ENCODE measurements at regions not wholly inside any gene's neighbourhood (a gene's known extent, or its start where the extent isn't known, plus 50 kb on each side); places are given as distances from the start of the nearest gene placed in this dataset.

DNA sequence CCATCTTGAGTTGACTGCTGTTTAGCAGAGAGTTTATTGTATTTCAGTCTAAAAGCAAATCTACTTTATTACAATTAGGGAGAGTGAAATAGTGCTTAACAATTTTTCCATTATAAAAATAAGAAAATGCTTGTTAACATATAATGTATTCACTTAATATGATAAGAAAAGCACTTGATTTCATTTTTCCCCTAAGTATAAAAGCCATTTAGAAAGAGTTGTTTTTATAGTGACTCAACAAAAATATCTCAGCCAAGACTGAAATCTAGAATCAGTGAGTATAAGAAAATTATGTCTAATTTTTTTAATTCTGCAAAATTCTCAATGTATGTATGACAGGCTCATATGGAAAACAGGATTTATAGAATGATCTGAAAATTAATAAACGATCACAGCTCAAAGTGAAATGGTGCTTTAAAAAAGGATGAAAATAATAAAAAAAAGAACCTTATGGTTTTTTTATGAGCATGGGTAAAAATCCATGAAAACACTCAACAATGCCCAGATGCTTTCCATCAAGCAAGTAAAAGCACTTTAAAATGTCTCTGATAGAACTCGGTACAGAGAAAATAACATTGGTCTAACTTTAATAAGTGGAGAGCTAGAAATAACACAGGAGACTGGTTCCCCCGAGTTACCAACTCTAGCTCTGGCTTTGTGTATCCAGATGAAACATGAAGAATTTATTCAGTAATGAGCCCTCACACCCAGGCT, 1057.8 kb upstream of the WWC1 start:
- Histone ChIP-seq H3K27me3 (ENCODE audit: control insufficient read depth, insufficient read depth, low read length) (no peaks in the 10 kb centered on the region), H3K4me3 (ENCODE audit: low read depth, low read length) (no peak overlapping the region), H3K36me3 (ENCODE audit: control insufficient read depth, insufficient read depth, low read length) (no peaks in the 10 kb centered on the region)
- TF ChIP-seq, protein P1, sequence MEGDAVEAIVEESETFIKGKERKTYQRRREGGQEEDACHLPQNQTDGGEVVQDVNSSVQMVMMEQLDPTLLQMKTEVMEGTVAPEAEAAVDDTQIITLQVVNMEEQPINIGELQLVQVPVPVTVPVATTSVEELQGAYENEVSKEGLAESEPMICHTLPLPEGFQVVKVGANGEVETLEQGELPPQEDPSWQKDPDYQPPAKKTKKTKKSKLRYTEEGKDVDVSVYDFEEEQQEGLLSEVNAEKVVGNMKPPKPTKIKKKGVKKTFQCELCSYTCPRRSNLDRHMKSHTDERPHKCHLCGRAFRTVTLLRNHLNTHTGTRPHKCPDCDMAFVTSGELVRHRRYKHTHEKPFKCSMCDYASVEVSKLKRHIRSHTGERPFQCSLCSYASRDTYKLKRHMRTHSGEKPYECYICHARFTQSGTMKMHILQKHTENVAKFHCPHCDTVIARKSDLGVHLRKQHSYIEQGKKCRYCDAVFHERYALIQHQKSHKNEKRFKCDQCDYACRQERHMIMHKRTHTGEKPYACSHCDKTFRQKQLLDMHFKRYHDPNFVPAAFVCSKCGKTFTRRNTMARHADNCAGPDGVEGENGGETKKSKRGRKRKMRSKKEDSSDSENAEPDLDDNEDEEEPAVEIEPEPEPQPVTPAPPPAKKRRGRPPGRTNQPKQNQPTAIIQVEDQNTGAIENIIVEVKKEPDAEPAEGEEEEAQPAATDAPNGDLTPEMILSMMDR (IDR thresholded peaks at IDR 0.05; ENCODE audit: insufficient read depth, low read length, poor library complexity, severe bottlenecking) = no peak
- no peak for DNase-seq (ENCODE audit: low read depth)

DNA sequence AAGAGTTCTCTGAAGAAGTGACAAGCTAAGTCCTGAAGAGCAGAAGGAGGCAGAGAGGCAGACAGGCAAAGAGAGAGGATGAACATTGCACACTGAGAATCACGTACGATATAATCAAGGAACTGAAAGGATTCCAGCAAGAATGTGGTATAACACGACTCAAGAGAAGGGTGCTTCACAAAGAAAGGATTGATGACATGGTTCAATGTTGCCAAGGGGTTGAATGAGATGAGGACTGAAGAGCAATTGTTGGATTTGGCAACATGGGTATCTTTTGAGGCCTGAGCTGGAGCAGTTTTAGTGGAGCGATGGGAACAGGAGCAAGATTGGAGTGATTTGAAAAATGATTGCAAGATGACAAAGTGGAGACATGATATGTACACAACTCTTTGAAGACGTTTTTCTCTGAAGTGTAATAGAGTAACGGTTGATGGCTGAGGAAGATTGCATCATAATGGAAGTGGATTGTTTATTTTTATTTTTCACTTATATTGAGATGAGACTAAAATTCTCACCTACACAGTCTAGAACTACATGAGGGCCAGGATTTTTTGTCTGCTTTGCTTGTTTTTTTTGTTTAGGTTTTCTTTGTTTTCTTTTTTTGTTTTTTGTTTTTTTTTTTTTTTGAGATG, 1049.9 kb upstream of the WWC1 start:
- Histone ChIP-seq H3K4me3 (ENCODE audit: low read depth, low read length) (no peak overlapping the region), H3K27me3 (ENCODE audit: control insufficient read depth, insufficient read depth, low read length) (no peaks in the 10 kb centered on the region), H3K36me3 (ENCODE audit: control insufficient read depth, insufficient read depth, low read length) (no peaks in the 10 kb centered on the region)
- DNase-seq (ENCODE audit: low read depth) = no peak
- TF ChIP-seq, protein P1 (IDR thresholded peaks at IDR 0.05; ENCODE audit: insufficient read depth, low read length, poor library complexity, severe bottlenecking) = no peak

DNA sequence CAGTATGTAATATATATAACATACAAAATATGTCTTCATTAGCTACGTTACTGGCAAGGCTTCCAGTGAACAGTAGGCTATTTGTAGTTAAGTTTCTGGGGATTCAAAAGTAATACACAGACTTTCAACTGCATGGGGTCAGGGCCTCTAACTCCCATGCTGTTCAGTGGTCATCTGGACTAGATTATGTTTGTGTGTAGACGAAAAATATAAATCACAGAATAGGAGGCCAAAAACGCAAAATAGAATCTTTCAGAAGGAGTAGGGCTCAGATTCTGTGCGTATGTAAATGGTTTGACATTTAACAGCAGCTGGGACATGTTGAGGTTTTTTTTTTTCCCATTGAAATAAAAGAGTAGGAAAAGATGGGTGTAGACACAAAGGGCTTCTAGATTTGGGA, 1048.7 kb upstream of the WWC1 start:
- TF ChIP-seq, protein P1 (IDR thresholded peaks at IDR 0.05; ENCODE audit: insufficient read depth, low read length, poor library complexity, severe bottlenecking) = no peak
- no peaks in the 10 kb centered on the region for H3K36me3 ChIP-seq (ENCODE audit: control insufficient read depth, insufficient read depth, low read length)
- no peak for DNase-seq (ENCODE audit: low read depth)
- no peaks in the 10 kb centered on the region for H3K27me3 ChIP-seq (ENCODE audit: control insufficient read depth, insufficient read depth, low read length)
- no peak overlapping the region for H3K4me3 ChIP-seq (ENCODE audit: low read depth, low read length)

DNA sequence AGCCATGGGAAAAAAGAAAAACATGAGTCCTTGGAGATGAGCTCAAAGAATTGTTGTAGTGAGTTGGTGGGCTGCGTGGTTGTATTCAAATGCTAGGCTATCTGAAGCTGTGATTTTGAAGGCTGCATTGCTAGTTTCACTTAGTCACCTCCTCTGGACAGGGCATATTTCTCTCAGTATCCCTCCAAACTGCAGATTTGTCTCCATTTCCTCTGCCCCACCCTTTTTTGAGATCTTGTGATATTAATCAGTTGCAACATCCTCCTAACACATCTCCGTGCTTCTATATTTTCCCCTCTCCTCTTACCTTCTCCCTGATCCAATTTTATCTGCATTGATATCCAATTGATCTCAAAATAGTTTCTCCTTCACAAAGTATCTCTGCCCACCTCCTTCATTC, 1048.0 kb upstream of the WWC1 start:
- no peaks in the 10 kb centered on the region for H3K36me3 ChIP-seq (ENCODE audit: control insufficient read depth, insufficient read depth, low read length)
- no peak overlapping the region for H3K4me3 ChIP-seq (ENCODE audit: low read depth, low read length)
- DNase-seq (ENCODE audit: low read depth) = no peak
- TF ChIP-seq, protein P1 (IDR thresholded peaks at IDR 0.05; ENCODE audit: insufficient read depth, low read length, poor library complexity, severe bottlenecking) = no peak
- H3K27me3 ChIP-seq (ENCODE audit: control insufficient read depth, insufficient read depth, low read length) = no peaks in the 10 kb centered on the region

DNA sequence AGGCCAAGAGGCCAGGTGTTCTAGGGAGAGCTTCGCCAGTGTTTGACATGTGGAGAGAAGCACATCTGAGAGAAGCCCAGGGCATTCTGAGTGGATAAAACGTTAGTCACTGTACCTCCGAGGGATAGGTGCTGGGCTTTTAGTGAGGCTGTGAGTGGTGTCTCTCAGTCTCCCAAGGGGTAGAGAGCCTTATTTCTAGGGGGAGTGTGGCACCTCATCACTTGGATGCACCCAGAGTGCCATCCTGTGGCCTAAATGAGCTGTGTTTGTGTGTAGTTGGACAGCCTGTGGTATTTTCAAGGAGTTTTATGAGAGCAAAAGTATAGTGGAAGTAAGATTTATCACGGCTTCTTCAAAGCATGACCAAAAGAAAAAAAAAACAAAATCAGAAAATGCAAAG, 1046.9 kb upstream of the WWC1 start:
- H3K27me3 ChIP-seq (ENCODE audit: control insufficient read depth, insufficient read depth, low read length) = no peaks in the 10 kb centered on the region
- TF ChIP-seq, protein P1 (IDR thresholded peaks at IDR 0.05; ENCODE audit: insufficient read depth, low read length, poor library complexity, severe bottlenecking) = no peak
- H3K4me3 ChIP-seq (ENCODE audit: low read depth, low read length) = no peak overlapping the region
- DNase-seq (ENCODE audit: low read depth) = no peak
- H3K36me3 ChIP-seq (ENCODE audit: control insufficient read depth, insufficient read depth, low read length) = no peaks in the 10 kb centered on the region

DNA sequence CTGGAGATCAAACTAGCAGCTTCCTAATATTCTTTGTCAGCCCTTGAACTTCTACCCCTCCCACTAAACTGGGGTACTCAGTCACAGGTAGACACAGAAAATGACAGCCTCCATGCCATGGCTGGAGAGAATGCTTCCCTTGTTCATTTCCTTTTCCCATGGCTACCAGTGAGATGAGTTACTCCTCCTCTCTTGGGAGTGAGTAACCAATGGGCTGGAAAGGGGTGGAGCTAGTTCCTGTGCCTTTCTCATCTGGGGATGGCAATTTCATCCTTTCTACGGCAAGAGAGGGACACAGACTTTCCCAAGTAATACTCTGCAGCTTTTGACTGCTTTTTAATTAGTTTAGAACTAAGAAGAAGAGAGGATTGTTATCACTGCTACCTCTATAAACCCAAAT, 1045.6 kb upstream of the WWC1 start:
- no peaks in the 10 kb centered on the region for H3K27me3 ChIP-seq (ENCODE audit: control insufficient read depth, insufficient read depth, low read length)
- H3K36me3 ChIP-seq (ENCODE audit: control insufficient read depth, insufficient read depth, low read length) = no peaks in the 10 kb centered on the region
- DNase-seq (ENCODE audit: low read depth) = no peak
- TF ChIP-seq, protein P1 (IDR thresholded peaks at IDR 0.05; ENCODE audit: insufficient read depth, low read length, poor library complexity, severe bottlenecking) = no peak
- H3K4me3 ChIP-seq (ENCODE audit: low read depth, low read length) = no peak overlapping the region

Data from kidney epithelial cell (primary cell).